Dedifferentiated amniotic fluid mesenchymal stem cell (primary cell): ENCODE measurements at regions not wholly inside any gene's neighbourhood (a gene's known extent, or its start where the extent isn't known, plus 50 kb on each side); places are given as distances from the start of the nearest gene placed in this dataset.
"Not testable (repeated sequence)": the region's sequence is repeated elsewhere in the genome, so short reads cannot be mapped to it uniquely, and the experiment has no call there.

Source experiments
- DNase-seq: peaks from one replicate; pipeline ENCODE4 v3.0.0-alpha.2; 2016; ENCODE audit errors: extremely low spot score

DNA sequence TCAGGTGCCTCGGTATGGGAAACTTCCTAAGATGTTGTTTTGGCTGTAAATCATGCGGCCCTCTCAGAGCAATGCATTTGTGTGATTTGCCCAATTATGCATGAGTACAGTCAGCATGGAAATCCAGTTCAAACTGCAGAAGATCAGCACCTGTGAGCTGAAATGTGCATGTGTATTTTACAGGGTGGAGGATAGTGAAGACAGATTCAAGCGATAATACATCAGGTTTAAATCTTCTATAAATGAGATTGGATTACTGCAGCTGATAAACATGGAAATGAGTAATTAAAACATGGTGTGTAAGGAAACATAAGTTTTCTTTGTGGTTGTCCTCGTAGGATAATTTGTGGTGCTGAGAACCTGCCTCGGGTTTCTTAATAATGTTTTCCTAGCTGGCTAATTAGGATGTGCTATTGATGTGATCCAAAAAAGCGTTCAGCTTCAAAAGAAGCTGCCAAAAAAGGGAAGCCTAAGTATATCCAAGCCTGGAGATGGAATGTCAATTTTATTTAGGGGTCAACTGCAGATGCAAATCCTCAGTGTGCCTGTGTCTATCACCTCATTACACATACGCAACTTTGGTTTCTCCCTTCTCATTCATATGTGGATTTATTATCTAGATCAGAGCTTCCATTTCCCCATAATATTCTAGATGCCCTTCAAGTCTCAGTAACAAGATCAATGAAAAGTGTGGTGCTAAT is 117.1 kb upstream of the CCDC28A start:
- DNase-seq = no peak

DNA sequence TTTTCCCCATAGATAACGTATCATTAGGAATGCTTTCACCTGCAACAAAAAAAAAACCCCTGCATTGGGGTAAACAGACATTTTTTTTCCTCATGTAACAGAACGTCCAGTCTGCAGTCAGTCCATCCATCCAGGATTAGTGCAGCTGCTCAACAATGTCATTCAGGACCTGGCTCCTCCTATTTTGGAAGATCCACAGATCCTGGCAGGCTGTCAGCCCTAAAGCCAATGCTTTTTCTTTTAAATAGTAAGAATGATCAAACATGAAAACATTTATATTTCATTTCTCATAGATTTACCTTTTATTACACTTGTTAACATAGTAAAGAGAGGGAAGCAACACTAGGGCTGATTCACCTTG is 116.5 kb upstream of the CCDC28A start:
- DNase-seq = no peak

DNA sequence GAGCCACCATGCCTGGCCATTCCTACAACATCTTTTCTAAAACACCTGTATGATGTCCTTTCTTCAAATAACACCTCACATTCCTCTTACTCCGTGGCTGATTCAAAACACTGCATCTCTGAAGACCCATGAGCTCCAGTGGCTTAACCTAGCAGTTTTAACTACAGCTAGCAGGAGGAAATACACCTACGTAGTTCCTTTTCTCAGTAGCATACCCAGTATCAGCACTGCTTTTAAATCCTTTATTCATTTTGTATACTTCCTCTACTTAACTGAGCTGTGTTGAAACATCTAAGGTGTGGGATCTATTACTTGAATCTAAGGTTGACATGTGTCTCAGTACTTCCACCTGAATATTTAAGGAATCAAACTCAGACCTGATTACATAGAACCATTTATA is 113.6 kb upstream of the CCDC28A start:
- no peak for DNase-seq

DNA sequence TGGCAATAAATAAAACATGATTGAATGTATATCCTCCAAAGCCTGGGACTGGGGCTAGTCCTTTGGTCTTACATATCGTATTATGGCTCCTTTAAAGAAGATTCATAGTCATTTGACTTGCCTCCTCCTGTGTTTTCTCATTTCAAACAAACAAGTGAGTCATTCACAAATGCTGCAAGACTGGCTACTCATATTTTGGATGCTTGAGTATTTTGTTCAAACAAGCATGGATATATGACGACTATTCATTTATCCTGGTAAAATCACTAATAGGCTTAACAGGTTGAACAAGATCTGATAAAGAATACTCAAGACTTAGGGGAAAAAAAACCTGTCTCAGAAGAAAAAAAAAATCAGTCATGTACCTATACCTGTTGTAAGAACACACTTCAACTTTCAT is 111.1 kb upstream of the CCDC28A start:
- no peak for DNase-seq

DNA sequence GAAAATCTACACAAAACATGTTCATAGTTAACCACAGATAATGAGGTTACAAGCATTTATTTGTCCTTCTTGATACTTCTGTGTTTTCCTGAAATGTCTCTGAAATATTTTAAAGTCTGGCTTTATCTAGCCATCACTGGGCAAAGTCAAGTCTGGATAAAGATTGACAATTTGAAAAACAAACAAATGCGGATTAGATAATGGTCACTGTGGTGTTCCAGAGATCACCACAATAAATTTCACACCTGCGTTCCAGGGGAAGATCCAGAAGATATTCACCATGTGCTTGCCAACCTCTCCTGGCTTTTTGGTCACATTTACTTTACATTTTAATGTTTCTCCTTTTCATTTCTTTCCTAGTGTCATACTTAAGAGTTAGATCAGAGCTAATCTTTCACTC is 109.7 kb upstream of the CCDC28A start:
- DNase-seq = no peak

DNA sequence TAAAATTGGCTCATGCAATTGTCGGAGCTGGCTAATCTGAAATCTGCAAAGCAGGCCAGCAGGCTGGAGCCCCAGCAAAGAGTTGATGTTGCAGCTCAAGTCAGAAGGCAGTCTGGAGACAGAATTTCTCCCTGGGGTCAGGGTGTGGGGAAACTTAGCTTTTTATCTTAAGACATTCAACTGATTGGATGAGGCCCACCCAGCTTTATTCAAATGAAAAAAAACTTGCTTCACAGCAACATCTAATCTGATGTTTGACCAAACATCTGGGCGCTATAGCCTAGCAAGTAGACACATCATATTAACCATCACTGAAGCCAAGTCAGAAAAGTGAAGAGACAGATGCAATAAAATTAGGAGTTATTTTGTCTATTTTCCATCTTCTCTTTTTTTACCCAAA is 108.8 kb upstream of the CCDC28A start:
- DNase-seq = no peak

DNA sequence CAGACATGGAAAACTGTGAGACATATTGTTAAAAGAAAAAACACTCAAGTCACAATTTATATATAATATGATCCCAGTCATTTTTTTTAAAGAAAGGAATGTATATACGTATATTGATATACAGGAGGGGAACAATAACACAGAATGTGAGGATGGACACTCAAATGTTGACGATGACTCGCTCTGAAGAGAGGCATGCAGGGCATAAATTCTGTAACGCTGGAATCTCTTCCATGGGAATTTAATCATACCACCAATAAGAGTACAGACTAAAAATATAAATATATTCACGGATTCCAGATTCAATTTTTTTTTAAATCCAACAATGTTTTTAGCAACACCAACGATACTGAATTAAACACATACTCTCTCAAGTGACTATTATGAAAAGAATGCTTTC is 106.9 kb upstream of the CCDC28A start:
- DNase-seq = no peak

DNA sequence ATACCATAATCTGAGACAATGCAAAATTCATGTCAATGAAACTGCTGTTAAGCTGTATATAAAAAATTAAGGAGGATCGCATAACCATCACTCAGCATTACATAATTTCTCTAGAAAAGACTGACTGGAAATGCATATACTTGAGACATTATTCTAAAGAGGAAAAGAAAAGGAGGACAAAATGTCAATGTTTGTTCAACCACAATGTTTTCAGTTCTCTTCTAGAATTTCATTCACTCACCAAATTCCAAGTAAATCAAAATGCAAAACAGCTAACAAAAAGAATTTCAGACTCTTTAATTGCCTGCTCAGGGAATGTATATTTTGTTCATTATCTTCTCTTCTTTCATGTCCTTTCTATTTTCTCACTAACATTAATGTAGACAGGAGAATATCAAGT is 106.2 kb upstream of the CCDC28A start:
- DNase-seq = no peak

DNA sequence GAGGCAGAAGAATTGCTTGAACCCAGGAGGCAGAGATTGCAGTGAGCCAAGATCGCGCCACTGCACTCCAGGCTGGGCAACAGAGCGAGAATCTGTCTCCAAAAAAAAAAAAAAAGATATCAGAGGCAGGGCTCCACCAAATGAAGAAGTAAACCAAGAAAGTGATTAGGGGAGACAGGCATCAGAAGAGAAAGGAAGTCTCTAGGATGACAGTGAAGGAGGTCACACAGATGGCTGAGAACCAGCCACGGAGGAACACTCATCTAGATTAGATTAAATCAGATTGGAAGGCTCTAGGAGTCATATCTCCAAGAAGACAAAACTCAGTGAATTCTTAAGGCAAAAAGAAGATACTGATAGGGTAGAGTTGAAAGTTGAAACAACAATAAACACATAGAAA is 102.2 kb upstream of the CCDC28A start:
- DNase-seq = no peak

DNA sequence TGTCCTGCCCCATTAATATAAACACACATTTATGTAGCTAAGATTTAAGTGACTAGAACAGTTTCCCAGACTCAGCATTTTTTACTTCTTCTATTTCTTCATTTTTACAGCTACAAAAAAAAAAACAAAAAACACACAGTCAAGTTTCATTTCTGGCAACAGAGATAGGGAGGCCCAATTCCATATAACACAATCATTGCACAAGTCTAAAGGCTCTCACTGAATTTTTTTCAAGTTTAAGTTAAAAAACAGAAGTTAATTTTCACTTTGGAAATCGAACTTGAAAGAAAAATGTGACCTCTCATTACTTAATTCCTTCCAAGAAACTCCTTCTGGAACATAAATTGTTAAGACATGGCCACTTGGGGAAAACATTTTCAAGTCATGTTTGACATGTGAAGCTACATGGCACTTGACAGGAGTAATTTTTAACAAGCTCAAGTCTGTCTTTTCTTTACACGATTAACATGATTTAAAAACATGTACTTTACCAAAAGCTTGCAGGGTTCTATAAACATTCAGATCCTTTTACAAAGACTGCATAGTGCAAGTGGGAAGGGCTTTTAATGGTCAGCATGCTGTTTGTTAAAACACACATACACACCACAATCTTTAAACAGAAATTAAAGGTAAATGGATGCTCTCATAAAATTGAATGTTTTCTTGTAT is 100.1 kb upstream of the CCDC28A start:
- DNase-seq = no peak

DNA sequence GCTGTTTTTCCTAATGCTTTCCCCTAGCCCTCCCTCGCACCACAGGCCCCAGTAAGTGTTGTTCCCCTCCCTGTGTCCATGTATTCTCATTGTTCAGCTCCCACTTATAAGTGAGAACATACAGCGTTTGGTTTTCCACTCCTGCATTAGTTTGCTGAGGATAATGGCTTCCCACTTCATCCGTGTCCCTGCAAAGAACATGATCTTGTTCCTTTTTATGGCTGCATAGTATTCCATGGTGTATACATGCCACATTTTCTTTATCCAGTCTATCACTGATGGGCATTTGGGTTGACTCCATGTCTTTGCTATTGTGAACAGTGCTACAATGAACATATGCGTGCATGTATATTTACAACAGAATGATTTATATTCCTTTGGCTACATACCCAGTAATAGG is 99.1 kb upstream of the CCDC28A start:
- DNase-seq = not testable (repeated sequence)

DNA sequence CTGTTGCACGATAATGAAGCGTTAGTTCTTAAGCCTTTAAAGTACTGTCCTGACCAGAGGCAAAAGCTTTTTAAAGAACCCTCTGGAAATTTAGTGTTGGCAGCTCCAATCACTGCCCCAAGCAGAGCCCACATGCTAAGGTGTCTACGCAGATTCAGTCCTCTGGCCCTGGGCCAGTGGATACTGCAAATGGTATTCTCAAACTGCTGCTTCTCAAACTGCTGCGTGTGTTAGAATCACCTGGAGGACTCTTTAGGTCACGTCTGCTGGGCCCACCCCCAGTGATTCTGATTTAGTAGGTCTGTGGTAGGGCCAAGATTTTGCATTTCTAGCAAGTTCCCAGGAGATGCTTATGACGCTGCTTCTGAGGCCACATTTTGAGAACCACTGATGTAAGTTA is 96.0 kb upstream of the CCDC28A start:
- no peak for DNase-seq

DNA sequence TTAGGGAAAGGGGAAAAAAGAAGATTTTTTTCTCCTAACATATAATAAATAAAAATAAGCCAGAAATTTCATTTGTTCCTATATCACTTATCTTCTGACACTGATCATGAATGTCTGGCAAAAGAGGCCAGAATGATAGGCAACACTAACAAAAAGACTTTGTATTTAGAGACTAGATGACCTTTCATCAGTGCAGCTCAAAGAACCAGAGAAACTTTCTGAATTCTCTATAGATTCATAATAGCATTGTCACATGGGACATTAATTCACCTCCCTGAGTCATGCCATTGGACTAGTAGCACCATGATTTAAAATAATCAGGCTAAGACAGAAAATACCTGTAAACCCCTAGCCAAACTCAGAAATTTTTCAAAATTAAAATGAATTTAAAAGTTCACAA is 95.4 kb upstream of the CCDC28A start:
- no peak for DNase-seq

DNA sequence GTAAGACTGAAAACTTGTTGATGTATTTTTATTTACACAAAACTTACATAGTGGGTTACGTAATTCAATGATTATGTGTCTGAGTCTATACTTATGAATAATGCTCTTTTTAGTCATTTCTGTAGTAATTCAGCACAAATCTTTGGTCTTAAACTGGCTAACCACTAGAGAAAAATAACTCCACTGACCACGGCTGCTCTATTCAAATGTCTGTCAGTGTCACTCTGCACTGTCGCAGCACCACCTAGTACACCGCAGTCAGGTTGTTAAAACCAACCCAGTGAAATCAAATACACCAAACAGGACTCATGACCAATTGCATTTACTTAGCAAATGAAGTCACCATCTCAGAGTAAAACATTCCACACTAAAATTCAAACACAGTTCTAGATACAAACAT is 93.5 kb upstream of the CCDC28A start:
- DNase-seq = no peak

DNA sequence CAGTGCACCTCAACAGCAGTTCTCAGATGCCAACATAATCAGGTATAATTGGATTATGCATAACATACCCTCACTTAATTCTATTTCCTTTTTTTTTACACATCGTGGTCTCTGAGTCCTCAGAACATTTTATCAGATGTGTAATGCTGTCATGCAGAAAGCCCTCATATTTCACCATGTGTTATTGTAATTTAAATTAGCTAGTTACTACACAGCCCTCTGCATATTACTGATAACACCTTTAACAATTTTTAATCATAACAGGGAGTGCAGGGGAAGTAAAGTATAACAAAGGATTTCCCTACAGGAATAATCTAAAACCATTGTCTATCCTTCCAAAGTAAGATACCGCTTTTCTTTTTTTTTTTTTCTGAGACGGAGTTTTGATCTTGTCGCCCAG is 91.9 kb upstream of the CCDC28A start:
- DNase-seq = no peak

DNA sequence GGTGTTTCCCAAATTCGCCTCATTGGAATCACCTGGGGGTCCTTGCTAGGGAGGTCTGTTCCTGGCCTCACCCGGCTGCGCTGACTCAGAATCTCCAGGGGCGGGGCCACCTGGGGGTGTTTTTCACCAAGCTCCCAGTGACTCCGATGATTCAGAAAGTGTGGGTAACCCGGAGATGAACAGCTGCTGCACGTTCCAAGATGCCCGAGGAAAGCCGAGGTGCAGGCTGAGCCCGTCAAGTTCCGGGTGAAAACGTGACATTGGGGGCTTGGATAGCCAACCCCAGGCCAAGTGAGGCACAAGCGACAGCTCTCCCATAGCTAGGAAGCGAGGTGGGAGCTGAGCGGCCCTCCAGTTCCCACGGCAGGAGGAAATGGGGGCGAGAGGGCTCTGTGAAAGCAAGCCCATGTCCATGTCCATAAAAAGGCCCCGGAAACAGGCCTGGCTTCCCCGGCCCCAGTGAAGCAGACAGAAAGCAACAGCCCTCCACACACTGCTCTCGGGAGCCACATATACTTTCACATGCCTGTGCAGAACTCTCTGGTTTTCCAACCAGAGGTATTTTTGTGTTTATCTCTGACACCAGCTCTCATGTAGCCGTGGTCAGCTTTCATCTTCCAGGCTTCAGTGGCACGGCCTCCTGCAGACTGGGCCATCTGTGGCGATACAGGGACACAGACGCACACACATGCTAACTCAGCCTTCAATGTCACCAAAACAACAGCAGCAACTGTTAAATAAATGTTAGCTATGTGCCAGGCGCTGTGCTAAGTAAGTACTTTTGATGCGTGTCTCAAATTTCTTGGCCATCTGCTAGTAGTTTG is 90.7 kb upstream of the CCDC28A start:
- DNase-seq = no peak

DNA sequence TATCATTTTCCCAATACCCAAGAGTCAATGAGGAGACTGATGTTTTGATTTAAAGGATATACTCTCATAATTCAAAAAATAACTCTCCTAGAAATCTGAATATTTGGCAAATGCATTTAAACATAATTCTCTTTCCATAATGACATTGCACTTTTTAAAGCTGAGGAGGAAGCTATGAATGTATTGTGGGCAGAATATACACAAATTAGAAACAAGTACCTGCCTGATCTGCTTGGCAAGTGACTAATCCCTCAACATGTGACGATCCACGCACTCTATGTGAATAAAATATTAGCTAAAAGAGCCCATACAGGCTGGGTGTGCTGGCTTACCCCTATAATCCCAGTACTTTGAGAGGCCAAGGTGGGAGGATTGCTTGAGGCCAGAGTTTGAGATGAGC is 88.3 kb upstream of the CCDC28A start:
- no peak for DNase-seq

DNA sequence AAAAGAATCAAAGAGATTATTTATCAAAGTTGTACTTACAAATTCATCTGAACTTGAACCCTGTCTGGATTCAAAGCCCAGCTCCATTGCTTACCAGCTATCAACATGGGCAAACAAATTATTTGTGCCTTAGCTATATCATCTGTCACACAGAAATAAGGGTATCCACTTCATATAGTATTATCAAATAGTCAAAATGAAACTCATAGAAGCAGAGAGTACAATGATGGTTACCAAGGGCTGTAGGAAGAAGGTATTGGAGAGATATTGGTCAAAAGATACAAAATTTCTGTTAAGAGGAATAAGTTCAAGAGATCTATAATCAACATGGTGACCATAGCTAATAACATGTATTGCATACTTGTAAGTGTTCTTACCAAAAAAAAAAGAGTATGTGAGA is 87.8 kb upstream of the CCDC28A start:
- no peak for DNase-seq

DNA sequence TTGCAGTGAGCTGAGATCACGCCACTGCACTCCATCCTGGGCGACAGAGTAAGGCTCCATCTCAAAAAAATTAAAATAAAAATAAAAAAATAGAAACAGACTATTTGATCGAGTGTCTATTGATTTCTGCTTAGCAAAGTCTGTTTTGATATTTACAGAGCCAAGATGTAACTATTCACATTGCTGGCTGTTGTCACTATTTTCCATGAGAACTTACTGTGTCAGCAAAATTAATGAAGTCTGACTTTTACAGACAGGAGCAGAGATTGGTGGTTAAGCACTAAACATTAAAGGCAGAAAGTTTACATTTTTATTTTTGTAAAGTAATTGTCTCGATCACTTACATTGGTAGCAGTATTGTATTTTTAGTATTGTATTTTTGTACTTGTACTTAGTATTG is 85.0 kb upstream of the CCDC28A start:
- no peak for DNase-seq

DNA sequence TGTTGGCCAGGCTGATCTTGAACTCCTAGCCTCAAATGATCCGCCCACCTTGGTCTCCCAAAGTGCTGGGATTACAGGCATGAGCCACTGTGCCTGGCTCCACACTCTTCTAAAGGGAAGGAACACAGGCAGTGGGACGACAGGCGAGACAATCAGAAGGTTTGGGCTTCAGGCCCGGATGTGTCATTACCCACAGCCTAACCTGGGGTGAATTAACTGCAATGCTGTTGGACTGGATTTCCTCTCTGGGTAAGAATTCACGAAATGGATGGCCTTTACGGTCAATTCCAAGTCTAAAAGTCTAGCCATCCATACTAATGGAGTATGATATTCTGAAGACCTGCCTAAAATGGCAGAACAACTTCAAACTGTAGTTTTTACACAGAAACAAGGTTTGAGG is 83.7 kb upstream of the CCDC28A start:
- no peak for DNase-seq

DNA sequence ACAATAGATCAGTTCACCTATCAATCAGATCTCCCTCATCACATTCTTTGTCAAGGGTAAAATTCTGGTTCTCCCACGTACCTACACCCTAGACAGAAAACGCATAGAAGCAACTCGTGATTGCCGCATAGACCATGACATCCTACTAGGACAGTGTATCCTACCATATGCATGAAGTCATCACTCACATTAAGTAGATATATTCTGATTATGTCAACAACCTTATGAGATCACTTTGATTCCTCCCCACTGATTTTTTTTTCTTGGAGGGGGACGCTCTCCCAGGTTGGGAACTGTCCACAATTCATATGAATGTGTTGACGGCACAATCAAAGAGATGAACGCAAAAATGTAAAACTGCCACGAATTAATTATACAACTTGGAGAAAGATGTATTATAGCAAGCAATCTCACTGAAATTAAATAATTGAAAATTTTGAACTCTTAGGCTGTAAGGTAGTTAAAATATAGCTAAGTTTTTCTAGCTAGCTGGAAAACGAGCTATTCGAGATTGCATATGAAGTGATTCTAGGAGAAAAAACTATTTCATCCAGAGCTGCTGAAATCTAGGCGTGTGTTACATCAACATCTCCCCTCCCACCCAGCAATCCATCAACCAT is 82.5 kb upstream of the CCDC28A start:
- DNase-seq = no peak

DNA sequence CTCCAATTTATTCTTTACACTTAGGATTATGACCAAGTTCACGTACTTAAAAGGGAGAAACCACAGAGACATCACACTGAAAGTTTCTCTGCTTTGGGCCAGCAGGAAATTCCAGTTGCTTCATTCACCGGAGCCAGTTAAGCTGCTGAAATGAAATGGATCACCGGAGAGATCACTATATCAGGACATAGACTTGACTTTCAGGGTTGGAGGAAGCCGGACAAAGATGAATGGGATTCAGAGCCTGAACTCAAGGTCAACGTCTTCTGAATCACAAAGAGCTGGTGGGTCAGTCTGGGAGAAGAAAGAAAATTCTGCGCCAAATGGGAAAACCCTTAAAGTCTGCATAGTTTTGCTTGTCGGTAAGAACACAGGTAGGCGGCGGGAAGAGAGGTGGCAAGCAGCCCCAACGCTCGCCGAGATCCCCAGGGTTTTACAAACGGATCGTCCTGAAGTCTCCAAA is 81.9 kb upstream of the CCDC28A start:
- no peak for DNase-seq
